COLO829 (cell line): ENCODE measurements at regions not wholly inside any gene's neighbourhood (a gene's known extent, or its start where the extent isn't known, plus 50 kb on each side); places are given as distances from the start of the nearest gene placed in this dataset.

Experiments
- DNase-seq: peaks from one replicate; pipeline ENCODE4 v3.0.0; 2012; ENCODE audit warnings: low spot score

GRCh38 chr5:141747152-141748141 is 65.4 kb upstream of the ARAP3 start:
- no peak for DNase-seq

GRCh38 chr5:141746395-141746794 is 64.4 kb upstream of the ARAP3 start:
- DNase-seq = no peak

GRCh38 chr5:141745390-141745789 is 63.4 kb upstream of the ARAP3 start:
- DNase-seq = no peak

- no peak for DNase-seq
Measured at GRCh38 chr5:141743866-141744272, 61.8 kb upstream of the ARAP3 start.

GRCh38 chr5:141742866-141743851 is 61.1 kb upstream of the ARAP3 start:
- DNase-seq = no peak

- no peak for DNase-seq
Measured at GRCh38 chr5:141742144-141742543, 60.1 kb upstream of the ARAP3 start.

GRCh38 chr5:141740885-141741284 is 58.9 kb upstream of the ARAP3 start:
- DNase-seq = no peak

- no peak for DNase-seq
Measured at GRCh38 chr5:141737535-141737934, 55.5 kb upstream of the ARAP3 start.

GRCh38 chr5:141735823-141736222 is 53.8 kb upstream of the ARAP3 start:
- DNase-seq = no peak

GRCh38 chr5:141734501-141735229 is 52.6 kb upstream of the ARAP3 start:
- peak; percentile 70 for DNase-seq

- DNase-seq = no peak
Measured at GRCh38 chr5:141733198-141733597, 51.2 kb upstream of the ARAP3 start.

- DNase-seq = no peak
Measured at GRCh38 chr5:141732417-141732816, 50.4 kb upstream of the ARAP3 start.
